ENCODE measurements at regions not wholly inside any gene's neighbourhood (a gene's known extent, or its start where the extent isn't known, plus 50 kb on each side); places are given as distances from the start of the nearest gene placed in this dataset.
"Not testable (repeated sequence)": the region's sequence is repeated elsewhere in the genome, so short reads cannot be mapped to it uniquely, and the experiment has no call there.

- DNase-seq: no peak
These were observed 554.4 kb downstream of the RAB28 start for GRCh38 chr4:12929784-12930183.

GRCh38 chr4:12928751-12929150 is 555.4 kb downstream of the RAB28 start:
- no peak for DNase-seq

- no peak for DNase-seq
These were observed 557.7 kb downstream of the RAB28 start for GRCh38 chr4:12926189-12927066.

- DNase-seq: no peak
These were observed 559.3 kb downstream of the RAB28 start for GRCh38 chr4:12924728-12925320.

GRCh38 chr4:12924253-12924652 is 559.9 kb downstream of the RAB28 start:
- DNase-seq: no peak

GRCh38 chr4:12912896-12913418 is 571.2 kb downstream of the RAB28 start:
- DNase-seq: no peak

- DNase-seq: no peak
These were observed 572.3 kb downstream of the RAB28 start for GRCh38 chr4:12911750-12912358.

- not testable (repeated sequence) for DNase-seq
These were observed 580.5 kb downstream of the RAB28 start for GRCh38 chr4:12903640-12904039.

- no peak for DNase-seq
These were observed 581.4 kb downstream of the RAB28 start for GRCh38 chr4:12902735-12903134.

GRCh38 chr4:12897954-12898353 is 586.2 kb downstream of the RAB28 start:
- no peak for DNase-seq

GRCh38 chr4:12894062-12894461 is 590.1 kb downstream of the RAB28 start:
- DNase-seq: no peak

- no peak for DNase-seq
These were observed 595.1 kb downstream of the RAB28 start for GRCh38 chr4:12889054-12889453.

GRCh38 chr4:12884846-12885796 is 599.0 kb downstream of the RAB28 start:
- DNase-seq: no peak

GRCh38 chr4:12881945-12882584 is 602.1 kb downstream of the RAB28 start:
- no peak for DNase-seq

- no peak for DNase-seq
These were observed 603.3 kb downstream of the RAB28 start for GRCh38 chr4:12880844-12881243.

- DNase-seq: no peak
These were observed 604.6 kb downstream of the RAB28 start for GRCh38 chr4:12879496-12879895.

- no peak for DNase-seq
These were observed 608.4 kb downstream of the RAB28 start for GRCh38 chr4:12875640-12876243.

- DNase-seq: no peak
These were observed 610.8 kb downstream of the RAB28 start for GRCh38 chr4:12873351-12873750.

- no peak for DNase-seq
These were observed 622.7 kb downstream of the RAB28 start for GRCh38 chr4:12861422-12861821.

GRCh38 chr4:12852338-12853307 is 631.5 kb downstream of the RAB28 start:
- DNase-seq: peak; percentile 4 to 47 (median 26)

Measured in suppressor macrophage (primary cell).